BJ (cell line): ENCODE measurements at regions not wholly inside any gene's neighbourhood (a gene's known extent, or its start where the extent isn't known, plus 50 kb on each side); places are given as distances from the start of the nearest gene placed in this dataset.
"Not testable (repeated sequence)": the region's sequence is repeated elsewhere in the genome, so short reads cannot be mapped to it uniquely, and the experiment has no call there.

ENCODE experiments used
- CTCF ChIA-PET: fragments of 350-600 bp; formaldehyde crosslinking; extraction: SDS; loops from one replicate; lab custom pipeline; 2021; ENCODE audit warnings: antibody characterized with exemption, inconsistent platforms; lab: Yijun Ruan, JAX
- POLR2A ChIA-PET: fragments of 300-600 bp; sonication (Branson Sonifier 250); formaldehyde crosslinking; extraction: SDS; loops from one replicate; lab custom pipeline; 2021; ENCODE audit warnings: antibody characterized with exemption; lab: Charles Lee
- DNase-seq: peaks from one replicate; pipeline ENCODE4 v3.0.0-alpha.2; 2011; ENCODE audit warnings: low read depth
- H3K27me3 ChIP-seq: 2 replicates; pipeline ENCODE4 v1.6.0; 2011; ENCODE audit warnings: low read length; ENCODE audit not compliant: control insufficient read depth, insufficient read depth
- H3K36me3 ChIP-seq: 2 replicates; pipeline ENCODE4 v1.5.1; 2011; ENCODE audit warnings: low read length; ENCODE audit not compliant: control insufficient read depth, insufficient read depth
- H3K4me3 ChIP-seq: 2 replicates; pipeline ENCODE4 v1.5.1; 2011; ENCODE audit warnings: low read depth, mild to moderate bottlenecking, control low read depth, low read length
- CTCF ChIP-seq: IDR thresholded peaks from 2 replicates; pipeline ENCODE4 v1.5.1; 2011; ENCODE audit warnings: low read depth, mild to moderate bottlenecking, control low read depth, inconsistent platforms, low read length, moderate library complexity; ENCODE audit not compliant: insufficient read depth

GRCh38 chr3:72080095-72080494 is 295.1 kb upstream of the PROK2 start:
- H3K36me3 ChIP-seq, result no peaks in the 10 kb centered on the region
- peaks cover 2% of the 10 kb centered on the region; the same call in 1 of the 2 replicates for H3K27me3 ChIP-seq
- no peak overlapping the region for H3K4me3 ChIP-seq
- ChIA-PET POLR2A (no interaction called here), CTCF (interaction anchor here (0.6 kb wide), 1 partner anchor 18 kb away, joined by 3 read pairs; no protein-coding TSS in a partner anchor)
- DNase-seq, result no peak
- no peak for TF ChIP-seq CTCF

GRCh38 chr3:72079369-72079872 is 294.5 kb upstream of the PROK2 start:
- no peak for DNase-seq
- Histone ChIP-seq H3K36me3 (no peaks in the 10 kb centered on the region), H3K4me3 (no peak overlapping the region), H3K27me3 (peaks cover 2% of the 10 kb centered on the region; the same call in 1 of the 2 replicates)
- POLR2A ChIA-PET, result no interaction called here
- CTCF ChIA-PET, result interaction anchor here (1.3 kb wide), 1 partner anchor 148 kb away, joined by 3 read pairs; no protein-coding TSS in a partner anchor
- TF ChIP-seq CTCF, result no peak

- H3K36me3 ChIP-seq, result no peaks in the 10 kb centered on the region
- POLR2A ChIA-PET, result no interaction called here
- CTCF ChIA-PET, result interaction anchor here (1.3 kb wide), 1 partner anchor 149 kb away, joined by 3 read pairs; no protein-coding TSS in a partner anchor
- H3K4me3 ChIP-seq, result no peak overlapping the region
- no peak for TF ChIP-seq CTCF
- H3K27me3 ChIP-seq, result peaks cover 2% of the 10 kb centered on the region; the same call in 1 of the 2 replicates
- DNase-seq, result no peak
These were observed 293.9 kb upstream of the PROK2 start for GRCh38 chr3:72078676-72079368.

- Histone ChIP-seq H3K27me3 (peaks cover 2% of the 10 kb centered on the region; the same call in 1 of the 2 replicates), H3K36me3 (no peaks in the 10 kb centered on the region), H3K4me3 (no peak overlapping the region)
- CTCF ChIA-PET, result interaction anchor here (1.2 kb wide), 2 partner anchors 9 to 12 kb away, joined by 3 read pairs; no protein-coding TSS in a partner anchor
- no peak for TF ChIP-seq CTCF
- no peak for DNase-seq
- POLR2A ChIA-PET, result no interaction called here
These were observed 292.7 kb upstream of the PROK2 start for GRCh38 chr3:72077473-72078259.

GRCh38 chr3:72075848-72076247 is 290.9 kb upstream of the PROK2 start:
- H3K36me3 ChIP-seq, DNase-seq, H3K4me3 ChIP-seq, H3K27me3 ChIP-seq, POLR2A ChIA-PET, CTCF ChIA-PET: not testable (repeated sequence)
